ENCODE measurements at regions not wholly inside any gene's neighbourhood (a gene's known extent, or its start where the extent isn't known, plus 50 kb on each side); places are given as distances from the start of the nearest gene placed in this dataset.

DNA sequence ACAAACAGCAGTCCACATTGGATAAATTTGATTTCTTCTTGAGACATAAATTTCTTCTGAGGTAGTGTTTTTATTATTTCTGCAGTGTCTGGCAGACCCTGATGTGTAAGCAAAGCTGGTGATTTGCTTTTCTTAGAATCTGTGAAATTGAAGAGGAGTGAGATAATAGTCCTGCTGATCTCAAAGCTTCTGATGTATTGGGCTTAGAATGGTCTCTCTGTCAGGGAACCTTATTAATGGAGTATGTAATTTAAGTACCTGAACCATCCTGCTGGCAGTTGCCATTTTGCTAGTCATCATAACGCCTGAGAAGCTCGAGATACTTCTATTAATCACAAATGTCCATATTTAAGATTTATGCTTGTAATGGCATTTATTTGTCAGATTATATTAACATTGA lies 464.5 kb upstream of the PRICKLE1 start:
- H3K9ac ChIP-seq (ENCODE audit: low read depth, low read length, poor library complexity, severe bottlenecking): no peak overlapping the region
- no peak for TF ChIP-seq EZH2phosphoT487 (IDR thresholded peaks at IDR 0.05; ENCODE audit: borderline replicate concordance)
- TF ChIP-seq, protein P1, sequence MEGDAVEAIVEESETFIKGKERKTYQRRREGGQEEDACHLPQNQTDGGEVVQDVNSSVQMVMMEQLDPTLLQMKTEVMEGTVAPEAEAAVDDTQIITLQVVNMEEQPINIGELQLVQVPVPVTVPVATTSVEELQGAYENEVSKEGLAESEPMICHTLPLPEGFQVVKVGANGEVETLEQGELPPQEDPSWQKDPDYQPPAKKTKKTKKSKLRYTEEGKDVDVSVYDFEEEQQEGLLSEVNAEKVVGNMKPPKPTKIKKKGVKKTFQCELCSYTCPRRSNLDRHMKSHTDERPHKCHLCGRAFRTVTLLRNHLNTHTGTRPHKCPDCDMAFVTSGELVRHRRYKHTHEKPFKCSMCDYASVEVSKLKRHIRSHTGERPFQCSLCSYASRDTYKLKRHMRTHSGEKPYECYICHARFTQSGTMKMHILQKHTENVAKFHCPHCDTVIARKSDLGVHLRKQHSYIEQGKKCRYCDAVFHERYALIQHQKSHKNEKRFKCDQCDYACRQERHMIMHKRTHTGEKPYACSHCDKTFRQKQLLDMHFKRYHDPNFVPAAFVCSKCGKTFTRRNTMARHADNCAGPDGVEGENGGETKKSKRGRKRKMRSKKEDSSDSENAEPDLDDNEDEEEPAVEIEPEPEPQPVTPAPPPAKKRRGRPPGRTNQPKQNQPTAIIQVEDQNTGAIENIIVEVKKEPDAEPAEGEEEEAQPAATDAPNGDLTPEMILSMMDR (conservative IDR thresholded peaks at IDR 0.05; ENCODE audit: low read length): no peak
- no peaks in the 10 kb centered on the region for H3K36me3 ChIP-seq (ENCODE audit: insufficient read depth, low read length)

GRCh38 chr12:43052441-43052840 lies 462.9 kb upstream of the PRICKLE1 start:
- H3K79me2 ChIP-seq (ENCODE audit: insufficient read depth, low read length): no peaks in the 10 kb centered on the region
- no peak overlapping the region for H3K9ac ChIP-seq (ENCODE audit: low read depth, low read length, poor library complexity, severe bottlenecking)
- no peaks in the 10 kb centered on the region for H4K20me1 ChIP-seq (ENCODE audit: insufficient read depth, low read length, poor library complexity, severe bottlenecking)
- no peak overlapping the region for H2AFZ ChIP-seq (ENCODE audit: low read length)
- no peaks in the 10 kb centered on the region for H3K27me3 ChIP-seq (ENCODE audit: insufficient read depth, low read length, poor library complexity, severe bottlenecking)
- H3K4me1 ChIP-seq (ENCODE audit: insufficient read depth, low read length, poor library complexity, severe bottlenecking): no peaks in the 10 kb centered on the region
- H3F3A ChIP-seq (ENCODE audit: low read depth): no peaks in the 10 kb centered on the region
- H3K36me3 ChIP-seq (ENCODE audit: insufficient read depth, low read length): no peaks in the 10 kb centered on the region
- H3K4me3 ChIP-seq (ENCODE audit: low read length, poor library complexity, severe bottlenecking): no peak overlapping the region
- H3K9me3 ChIP-seq (ENCODE audit: insufficient read depth, low read depth, low read length): no peaks in the 10 kb centered on the region
- no peaks in the 10 kb centered on the region for H3K9me2 ChIP-seq (replicated peaks; ENCODE audit: low read depth, low read length)
- TF ChIP-seq EZH2phosphoT487 (IDR thresholded peaks at IDR 0.05; ENCODE audit: borderline replicate concordance): no peak
- TF ChIP-seq, protein P1 (conservative IDR thresholded peaks at IDR 0.05; ENCODE audit: low read length): no peak
- no peak overlapping the region for H3K4me2 ChIP-seq (ENCODE audit: low read depth, low read length, poor library complexity, severe bottlenecking)

More for the DNA sequence above, 464.5 kb upstream of the PRICKLE1 start:
- no peaks in the 10 kb centered on the region for H3K9me3 ChIP-seq (ENCODE audit: insufficient read depth, low read depth, low read length)
- no peaks in the 10 kb centered on the region for H4K20me1 ChIP-seq (ENCODE audit: insufficient read depth, low read length, poor library complexity, severe bottlenecking)
- no peaks in the 10 kb centered on the region for H3F3A ChIP-seq (ENCODE audit: low read depth)
- no peaks in the 10 kb centered on the region for H3K27me3 ChIP-seq (ENCODE audit: insufficient read depth, low read length, poor library complexity, severe bottlenecking)
- no peak overlapping the region for H2AFZ ChIP-seq (ENCODE audit: low read length)
- H3K4me1 ChIP-seq (ENCODE audit: insufficient read depth, low read length, poor library complexity, severe bottlenecking): no peaks in the 10 kb centered on the region
- H3K4me2 ChIP-seq (ENCODE audit: low read depth, low read length, poor library complexity, severe bottlenecking): no peak overlapping the region
- H3K9me2 ChIP-seq (replicated peaks; ENCODE audit: low read depth, low read length): no peaks in the 10 kb centered on the region
- H3K4me3 ChIP-seq (ENCODE audit: low read length, poor library complexity, severe bottlenecking): no peak overlapping the region
- no peaks in the 10 kb centered on the region for H3K79me2 ChIP-seq (ENCODE audit: insufficient read depth, low read length)

DNA sequence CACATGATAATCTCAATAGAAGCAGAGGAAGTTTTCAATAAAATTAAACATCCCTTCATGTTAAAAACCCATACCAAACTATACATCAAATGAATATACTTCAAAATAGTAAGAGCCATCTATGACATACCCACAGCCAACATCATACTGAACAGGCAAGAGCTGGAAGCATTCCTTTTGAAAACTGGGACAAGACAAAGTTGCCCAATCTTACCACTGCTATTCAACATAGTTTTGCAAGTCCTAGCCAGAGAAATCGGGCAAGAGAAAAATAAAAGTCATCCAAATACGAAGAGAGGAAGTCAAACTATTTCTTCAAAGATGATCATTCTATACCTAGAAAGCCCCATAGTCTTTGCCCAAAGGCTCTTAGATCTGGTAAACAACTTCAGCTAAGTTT lies 454.7 kb upstream of the PRICKLE1 start:
- TF ChIP-seq, protein P1 (conservative IDR thresholded peaks at IDR 0.05; ENCODE audit: low read length): no peak
- no peak for TF ChIP-seq EZH2phosphoT487 (IDR thresholded peaks at IDR 0.05; ENCODE audit: borderline replicate concordance)
- Histone ChIP-seq H3K27me3 (ENCODE audit: insufficient read depth, low read length, poor library complexity, severe bottlenecking) (no peaks in the 10 kb centered on the region), H3K36me3 (ENCODE audit: insufficient read depth, low read length) (no peaks in the 10 kb centered on the region), H3K9ac (ENCODE audit: low read depth, low read length, poor library complexity, severe bottlenecking) (no peak overlapping the region), H3K9me2 (replicated peaks; ENCODE audit: low read depth, low read length) (no peaks in the 10 kb centered on the region; the same call in 1 of the 2 replicates), H4K20me1 (ENCODE audit: insufficient read depth, low read length, poor library complexity, severe bottlenecking) (no peaks in the 10 kb centered on the region), H2AFZ (ENCODE audit: low read length) (no peak overlapping the region), H3K4me2 (ENCODE audit: low read depth, low read length, poor library complexity, severe bottlenecking) (no peak overlapping the region), H3K79me2 (ENCODE audit: insufficient read depth, low read length) (no peaks in the 10 kb centered on the region), H3K4me1 (ENCODE audit: insufficient read depth, low read length, poor library complexity, severe bottlenecking) (no peaks in the 10 kb centered on the region), H3K4me3 (ENCODE audit: low read length, poor library complexity, severe bottlenecking) (no peak overlapping the region), H3F3A (ENCODE audit: low read depth) (no peaks in the 10 kb centered on the region), H3K9me3 (ENCODE audit: insufficient read depth, low read depth, low read length) (no peaks in the 10 kb centered on the region)
